ENCODE measurements at regions not wholly inside any gene's neighbourhood (a gene's known extent, or its start where the extent isn't known, plus 50 kb on each side); places are given as distances from the start of the nearest gene placed in this dataset.

- H3K27ac ChIP-seq = no peak overlapping the region
- no peak overlapping the region for H3K9ac ChIP-seq
- no peaks in the 10 kb centered on the region for H3K4me1 ChIP-seq (ENCODE audit: low read depth, poor library complexity, severe bottlenecking)
- no peaks in the 10 kb centered on the region for H3K36me3 ChIP-seq (ENCODE audit: insufficient read depth)
- H3K4me2 ChIP-seq = no peak overlapping the region
- no peaks in the 10 kb centered on the region for H3K79me2 ChIP-seq (ENCODE audit: insufficient read depth, low read depth)
- H2AFZ ChIP-seq (ENCODE audit: low read depth) = no peak overlapping the region
- TF ChIP-seq CTCF (conservative IDR thresholded peaks at IDR 0.05; ENCODE audit: low read depth, low read length) = no peak
- H4K20me1 ChIP-seq (ENCODE audit: insufficient read depth) = no peaks in the 10 kb centered on the region
- no peak overlapping the region for H3K4me3 ChIP-seq (IDR thresholded peaks at IDR 0.05; ENCODE audit: insufficient read depth, low read depth, low read length)
- H3K27me3 ChIP-seq (ENCODE audit: insufficient read depth, low read depth) = no peaks in the 10 kb centered on the region
Measured at GRCh38 chr14:83312511-83312910, 1778.9 kb upstream of the SEL1L start.

- no peak overlapping the region for H3K27ac ChIP-seq
- H3K27me3 ChIP-seq (ENCODE audit: insufficient read depth, low read depth) = no peaks in the 10 kb centered on the region
Measured at GRCh38 chr14:83314764-83315163, 1781.1 kb upstream of the SEL1L start.

GRCh38 chr14:83316356-83316755 lies 1782.7 kb upstream of the SEL1L start:
- no peak for TF ChIP-seq CTCF (conservative IDR thresholded peaks at IDR 0.05; ENCODE audit: low read depth, low read length)
- H3K27me3 ChIP-seq (ENCODE audit: insufficient read depth, low read depth) = no peaks in the 10 kb centered on the region
- H3K4me2 ChIP-seq = no peak overlapping the region
- no peak overlapping the region for H3K4me3 ChIP-seq (IDR thresholded peaks at IDR 0.05; ENCODE audit: insufficient read depth, low read depth, low read length)
- H4K20me1 ChIP-seq (ENCODE audit: insufficient read depth) = no peaks in the 10 kb centered on the region
- H2AFZ ChIP-seq (ENCODE audit: low read depth) = no peak overlapping the region
- H3K27ac ChIP-seq = no peak overlapping the region
- H3K9ac ChIP-seq = no peak overlapping the region
- H3K36me3 ChIP-seq (ENCODE audit: insufficient read depth) = no peaks in the 10 kb centered on the region
- no peaks in the 10 kb centered on the region for H3K4me1 ChIP-seq (ENCODE audit: low read depth, poor library complexity, severe bottlenecking)
- H3K79me2 ChIP-seq (ENCODE audit: insufficient read depth, low read depth) = no peaks in the 10 kb centered on the region

More at GRCh38 chr14:83314764-83315163, 1781.1 kb upstream of the SEL1L start:
- H3K4me3 ChIP-seq (IDR thresholded peaks at IDR 0.05; ENCODE audit: insufficient read depth, low read depth, low read length) = no peak overlapping the region
- no peak for TF ChIP-seq CTCF (conservative IDR thresholded peaks at IDR 0.05; ENCODE audit: low read depth, low read length)
- H4K20me1 ChIP-seq (ENCODE audit: insufficient read depth) = no peaks in the 10 kb centered on the region
- H3K79me2 ChIP-seq (ENCODE audit: insufficient read depth, low read depth) = no peaks in the 10 kb centered on the region
- H3K4me1 ChIP-seq (ENCODE audit: low read depth, poor library complexity, severe bottlenecking) = no peaks in the 10 kb centered on the region
- H3K36me3 ChIP-seq (ENCODE audit: insufficient read depth) = no peaks in the 10 kb centered on the region
- H3K9ac ChIP-seq = no peak overlapping the region
- no peak overlapping the region for H2AFZ ChIP-seq (ENCODE audit: low read depth)
- H3K4me2 ChIP-seq = no peak overlapping the region

- H3K27ac ChIP-seq = no peak overlapping the region
- TF ChIP-seq CTCF (conservative IDR thresholded peaks at IDR 0.05; ENCODE audit: low read depth, low read length) = no peak
- no peaks in the 10 kb centered on the region for H3K4me1 ChIP-seq (ENCODE audit: low read depth, poor library complexity, severe bottlenecking)
- no peaks in the 10 kb centered on the region for H3K79me2 ChIP-seq (ENCODE audit: insufficient read depth, low read depth)
- no peaks in the 10 kb centered on the region for H3K36me3 ChIP-seq (ENCODE audit: insufficient read depth)
- no peak overlapping the region for H3K9ac ChIP-seq
- no peaks in the 10 kb centered on the region for H3K27me3 ChIP-seq (ENCODE audit: insufficient read depth, low read depth)
- H3K4me2 ChIP-seq = no peak overlapping the region
- no peak overlapping the region for H2AFZ ChIP-seq (ENCODE audit: low read depth)
- no peaks in the 10 kb centered on the region for H4K20me1 ChIP-seq (ENCODE audit: insufficient read depth)
- H3K4me3 ChIP-seq (IDR thresholded peaks at IDR 0.05; ENCODE audit: insufficient read depth, low read depth, low read length) = no peak overlapping the region
Measured at GRCh38 chr14:83320837-83321236, 1787.2 kb upstream of the SEL1L start.
